Neural cell (in vitro differentiated cells): ENCODE measurements at regions not wholly inside any gene's neighbourhood (a gene's known extent, or its start where the extent isn't known, plus 50 kb on each side); places are given as distances from the start of the nearest gene placed in this dataset.

ENCODE experiments used
- H2AFZ ChIP-seq: fragments of 200-600, 300-800 bp; sonication (generic), shearing (Covaris generic); 2 replicates; pipeline ENCODE4 v1.6.0; 2014; ENCODE audit warnings: low read depth, mild to moderate bottlenecking, antibody characterized with exemption, low read length, moderate library complexity
- H3F3A ChIP-seq: fragments of 200-600 bp; shearing (Covaris generic); 2 replicates; pipeline ENCODE4 v1.6.1; 2016; ENCODE audit warnings: mild to moderate bottlenecking, moderate library complexity, mixed read lengths, antibody characterized with exemption, low read length; ENCODE audit not compliant: insufficient read depth, poor library complexity, severe bottlenecking
- H3K27ac ChIP-seq: fragments of 200-600, 300-800 bp; sonication (generic), shearing (Covaris generic); 2 replicates; pipeline ENCODE4 v1.5.1; 2014; ENCODE audit warnings: mild to moderate bottlenecking, low read length, moderate library complexity
- H3K27me3 ChIP-seq: fragments of 300-800, 200-600 bp; sonication (generic), shearing (Covaris generic); 2 replicates; pipeline ENCODE4 v1.6.0; 2014; ENCODE audit warnings: mild to moderate bottlenecking, low read depth, low read length, moderate library complexity; ENCODE audit not compliant: insufficient read depth
- H3K36me3 ChIP-seq: fragments of 300-800, 200-600 bp; sonication (generic), shearing (Covaris generic); 2 replicates; pipeline ENCODE4 v1.5.1; 2014; ENCODE audit warnings: mild to moderate bottlenecking, antibody characterized with exemption, low read length, moderate library complexity; ENCODE audit not compliant: insufficient read depth
- H3K4me2 ChIP-seq: fragments of 300-800, 200-600 bp; sonication (generic), shearing (Covaris generic); 2 replicates; pipeline ENCODE4 v1.6.0; 2014; ENCODE audit warnings: mild to moderate bottlenecking, low read length
- H3K4me3 ChIP-seq: fragments of 300-800, 200-600 bp; sonication (generic), shearing (Covaris generic); 2 replicates; pipeline ENCODE4 v1.5.1; 2014; ENCODE audit warnings: mild to moderate bottlenecking, low read length, moderate library complexity
- H3K79me2 ChIP-seq: fragments of 200-600 bp; shearing (Covaris generic); replicated peaks from 2 replicates; pipeline ENCODE4 v1.6.0; 2014; ENCODE audit warnings: mild to moderate bottlenecking, low read length, moderate library complexity; ENCODE audit not compliant: insufficient read depth
- H3K9ac ChIP-seq: fragments of 300-800, 200-600 bp; sonication (generic), shearing (Covaris generic); 2 replicates; pipeline ENCODE4 v1.6.1; 2016; ENCODE audit warnings: mild to moderate bottlenecking, low read length, mixed read lengths
- H3K9me2 ChIP-seq: fragments of 200-600 bp; shearing (Covaris generic); 2 replicates; pipeline ENCODE4 v1.6.1; 2016; ENCODE audit warnings: mild to moderate bottlenecking, low read length, mixed read lengths; ENCODE audit not compliant: insufficient read depth
- H3K9me3 ChIP-seq: fragments of 200-600, 300-800 bp; sonication (generic), shearing (Covaris generic); 2 replicates; pipeline ENCODE4 v1.6.1; 2016; ENCODE audit warnings: mild to moderate bottlenecking, mixed run types, low read length, moderate library complexity, mixed read lengths
- H4K20me1 ChIP-seq: fragments of 200-600 bp; shearing (Covaris generic); 2 replicates; pipeline ENCODE4 v1.6.1; 2016; ENCODE audit warnings: mild to moderate bottlenecking, mixed run types; ENCODE audit not compliant: insufficient read depth
- CTCF ChIP-seq: fragments of 450-650 bp; IDR thresholded peaks from 2 replicates; pipeline ENCODE4 v1.5.1; 2014; ENCODE audit warnings: antibody characterized with exemption, mild to moderate bottlenecking, moderate library complexity; ENCODE audit not compliant: poor library complexity, severe bottlenecking
- EP300 ChIP-seq: fragments of 450-650 bp; conservative IDR thresholded peaks from 2 replicates; pipeline ENCODE4 v1.6.1; 2014; ENCODE audit warnings: antibody characterized with exemption, mild to moderate bottlenecking, moderate library complexity; ENCODE audit not compliant: poor library complexity, severe bottlenecking
- EZH2 ChIP-seq: fragments of 200-600, 300-800 bp; shearing (Covaris generic), sonication (generic); IDR thresholded peaks from 2 replicates; pipeline ENCODE4 v1.6.1; 2014; ENCODE audit warnings: antibody characterized with exemption, low read length, borderline replicate concordance, mild to moderate bottlenecking; ENCODE audit not compliant: insufficient read depth, poor library complexity, severe bottlenecking
- MXI1 ChIP-seq: fragments of 450-650 bp; conservative IDR thresholded peaks from 2 replicates; pipeline ENCODE4 v1.6.1; 2014; ENCODE audit warnings: antibody characterized with exemption, mild to moderate bottlenecking; ENCODE audit not compliant: poor library complexity, severe bottlenecking
- POLR2AphosphoS5 ChIP-seq: IDR thresholded peaks from 2 replicates; pipeline ENCODE4 v1.6.1; 2012
- RAD21 ChIP-seq: fragments of 450-650 bp; conservative IDR thresholded peaks from 2 replicates; pipeline ENCODE4 v1.6.1; 2014; ENCODE audit warnings: antibody characterized with exemption, mild to moderate bottlenecking, moderate library complexity
- REST ChIP-seq: IDR thresholded peaks from 2 replicates; pipeline ENCODE4 v1.6.1; 2012; ENCODE audit warnings: borderline replicate concordance
- SMC3 ChIP-seq: fragments of 450-650 bp; conservative IDR thresholded peaks from 2 replicates; pipeline ENCODE4 v1.6.1; 2014; ENCODE audit warnings: antibody characterized with exemption, mild to moderate bottlenecking, moderate library complexity; ENCODE audit not compliant: poor library complexity
- TAF1 ChIP-seq: IDR thresholded peaks from 2 replicates; pipeline ENCODE4 v1.6.1; 2012; ENCODE audit warnings: low read depth

GRCh38 chr4:127209580-127210095, 423.1 kb upstream of the INTU start:
- TF ChIP-seq RAD21 (no peak), REST (no peak), SMC3 (no peak), CTCF (no peak), MXI1 (no peak)
- H3F3A ChIP-seq, result no peaks in the 10 kb centered on the region
- no peaks in the 10 kb centered on the region for H3K36me3 ChIP-seq
- no peak overlapping the region for H2AFZ ChIP-seq
- H4K20me1 ChIP-seq, result no peaks in the 10 kb centered on the region
- no peaks in the 10 kb centered on the region for H3K9me3 ChIP-seq
- no peaks in the 10 kb centered on the region for H3K79me2 ChIP-seq
- H3K4me2 ChIP-seq, result no peak overlapping the region
- H3K4me3 ChIP-seq, result no peak overlapping the region
- H3K27me3 ChIP-seq, result no peaks in the 10 kb centered on the region
- H3K9me2 ChIP-seq, result no peaks in the 10 kb centered on the region
- H3K27ac ChIP-seq, result no peak overlapping the region
- no peak overlapping the region for H3K9ac ChIP-seq

- Histone ChIP-seq H3K27me3 (no peaks in the 10 kb centered on the region), H4K20me1 (no peaks in the 10 kb centered on the region), H3F3A (no peaks in the 10 kb centered on the region), H3K4me2 (no peak overlapping the region), H3K79me2 (no peaks in the 10 kb centered on the region), H3K4me3 (no peak overlapping the region), H3K9me2 (no peaks in the 10 kb centered on the region), H3K27ac (no peak overlapping the region), H2AFZ (no peak overlapping the region), H3K9ac (no peak overlapping the region), H3K9me3 (no peaks in the 10 kb centered on the region), H3K36me3 (no peaks in the 10 kb centered on the region)
- TF ChIP-seq POLR2AphosphoS5, result no peak
- no peak for TF ChIP-seq TAF1
- no peak for TF ChIP-seq EZH2
- TF ChIP-seq CTCF, result no peak
- TF ChIP-seq SMC3, result no peak
- TF ChIP-seq RAD21, result no peak
- TF ChIP-seq MXI1, result no peak
- no peak for TF ChIP-seq REST
- TF ChIP-seq EP300, result no peak
Measured at GRCh38 chr4:127210893-127211649, 421.7 kb upstream of the INTU start.
